A549 (cell line): ENCODE measurements at regions not wholly inside any gene's neighbourhood (a gene's known extent, or its start where the extent isn't known, plus 50 kb on each side); places are given as distances from the start of the nearest gene placed in this dataset.

Experiments used
- ATAC-seq, 2 experiments: fragments of 200-7000 bp in 1 of 2; fragments of >200 bp in 1 of 2; cut with Nextera tagmentation in 1 of 2; cut with Tn5 transposase in 1 of 2; 3 replicates each; pipeline versions ENCODE4 v1.8.0 to v1.9.1; 2018 to 2020; ENCODE audit warnings: mild to moderate bottlenecking in 1 of 2, moderate library complexity in 1 of 2
- CTCF ChIA-PET: fragments of 300-600 bp; sonication (Branson Sonifier 250); formaldehyde crosslinking; extraction: SDS; loops from one replicate; lab custom pipeline; 2021; ENCODE audit warnings: antibody characterized with exemption, inconsistent platforms; lab: Yijun Ruan, JAX
- POLR2A ChIA-PET: fragments of 350-600 bp; formaldehyde crosslinking; extraction: SDS; loops from one replicate; lab custom pipeline; 2021; ENCODE audit warnings: antibody characterized with exemption, inconsistent platforms; lab: Yijun Ruan, JAX
- DNase-seq, 2 experiments: peaks; one replicate each; pipeline versions ENCODE4 v3.0.0 to v3.0.0-alpha.2; 2011 to 2016; ENCODE audit warnings: low read depth in 1 of 2, low spot score in 1 of 2
- FAIRE-seq: peaks from 2 replicates; lab custom pipeline; 2011; peaks lifted over from hg19 to GRCh38; lab: Jason Lieb, UNC
- H3K27ac ChIP-seq, 2 experiments: fragments of >200 bp; sonication (Bioruptor Twin); formaldehyde crosslinking; 3 replicates each; pipeline ENCODE4 v1.5.1; 2016 to 2017
- H3K4me1 ChIP-seq: fragments of >200 bp; sonication (Bioruptor Twin); formaldehyde crosslinking; 3 replicates; pipeline ENCODE4 v1.6.1; 2016
- H3K4me2 ChIP-seq: fragments of >200 bp; sonication (Bioruptor Twin); formaldehyde crosslinking; 3 replicates; pipeline ENCODE4 v1.6.1; 2016
- H3K4me3 ChIP-seq: fragments of >200 bp; sonication (Bioruptor Twin); formaldehyde crosslinking; 3 replicates; pipeline ENCODE4 v1.5.1; 2016
- H3K9me3 ChIP-seq: fragments of >200 bp; sonication (Bioruptor Twin); formaldehyde crosslinking; 3 replicates; pipeline ENCODE4 v1.6.1; 2016
- CTCF ChIP-seq: fragments of >200 bp; sonication (Bioruptor Twin); formaldehyde crosslinking; IDR thresholded peaks from 3 replicates; pipeline ENCODE4 v1.5.1; 2016
- E2F6 ChIP-seq: IDR thresholded peaks from 2 replicates; pipeline ENCODE4 v1.6.1; 2012; ENCODE audit warnings: low read depth, borderline replicate concordance
- GATA3 ChIP-seq: IDR thresholded peaks from 2 replicates; pipeline ENCODE4 v1.6.1; 2012; ENCODE audit warnings: borderline replicate concordance
- HDAC2 ChIP-seq: fragments of 200-600 bp; sonication (generic); IDR thresholded peaks from 2 replicates; pipeline ENCODE4 v1.6.1; 2016
- HEYL ChIP-seq: fragments of 250-450 bp; sonication (Bioruptor Pico); IDR thresholded peaks from 2 replicates; pipeline ENCODE4 v1.8.0; 2021; ENCODE audit warnings: mild to moderate bottlenecking, moderate library complexity
- HMGXB4 ChIP-seq: fragments of 250-450 bp; sonication (Bioruptor Pico); IDR thresholded peaks from 2 replicates; pipeline ENCODE4 v1.5.0; 2021; ENCODE audit warnings: mild to moderate bottlenecking, moderate library complexity, borderline replicate concordance
- KDM1A ChIP-seq: fragments of 200-600 bp; sonication (generic); IDR thresholded peaks from 2 replicates; pipeline ENCODE4 v1.6.1; 2016; ENCODE audit warnings: low read depth, mild to moderate bottlenecking
- MYC ChIP-seq: IDR thresholded peaks from 2 replicates; pipeline ENCODE4 v1.6.1; 2012; ENCODE audit warnings: mild to moderate bottlenecking, inconsistent platforms, low read length, improper control_type of control experiment, borderline replicate concordance
- RAD21 ChIP-seq, 2 experiments: fragments of >200 bp in 1 of 2; sonication (Bioruptor Twin) in 1 of 2; formaldehyde crosslinking in 1 of 2; IDR thresholded peaks in 1 of 2; conservative IDR thresholded peaks in 1 of 2; 2 replicates in 1 of 2; 3 replicates in 1 of 2; pipeline ENCODE4 v1.6.1; 2012 to 2018; ENCODE audit warnings: inconsistent platforms in 1 of 2
- RARB ChIP-seq: fragments of 250-450 bp; sonication (Bioruptor Pico); IDR thresholded peaks from 2 replicates; pipeline ENCODE4 v1.8.0; 2021; ENCODE audit warnings: mild to moderate bottlenecking, moderate library complexity
- RNF2 ChIP-seq: fragments of 200-600 bp; sonication (generic); IDR thresholded peaks from 2 replicates; pipeline ENCODE4 v1.6.1; 2016; ENCODE audit warnings: low read depth, mild to moderate bottlenecking, antibody characterized with exemption, moderate library complexity, borderline replicate concordance
- SMC3 ChIP-seq: fragments of >200 bp; sonication (Bioruptor Twin); formaldehyde crosslinking; IDR thresholded peaks from 3 replicates; pipeline ENCODE4 v1.6.1; 2018; ENCODE audit warnings: inconsistent platforms
- ZSCAN20 ChIP-seq: fragments of 250-450 bp; sonication (Bioruptor Pico); IDR thresholded peaks from 2 replicates; pipeline ENCODE4 v1.8.0; 2022; ENCODE audit warnings: mild to moderate bottlenecking, moderate library complexity
- WGBS: methylation state at CpG from one replicate; pipeline ENCODE4 v1.1.6; 2017; ENCODE audit errors: missing lambda C conversion rate; 5-methylcytosine and 5-hydroxymethylcytosine counted together

GRCh38 chrX:39809331-39809730, 288.4 kb downstream of the BCOR start:
- DNase-seq, result peak in 1 of 2 experiments; percentile 13
- ATAC-seq, result no peak
- H3K9me3 ChIP-seq, result no peaks in the 10 kb centered on the region
- POLR2A ChIA-PET, result interaction anchor here (0.6 to 1.0 kb wide), 4 partner anchors 56 to 837 kb away, joined by 3 to 5 read pairs (median 3); no protein-coding TSS in a partner anchor
- CTCF ChIA-PET, result interaction anchor here (1.4 kb wide), 1 partner anchor 79 kb away, joined by 3 read pairs; no protein-coding TSS in a partner anchor
- TF ChIP-seq SMC3, result no peak
- no peak for TF ChIP-seq RAD21 (conservative IDR thresholded peaks at IDR 0.05 in 1 of 2, IDR thresholded peaks at IDR 0.05 in 1 of 2)
- TF ChIP-seq HMGXB4 (CRISPR knock-in tag), result no peak
- TF ChIP-seq, all 56 proteins: peak for 0
- FAIRE-seq, result peak; percentile 28
- H3K4me2 ChIP-seq, result no peak overlapping the region
- WGBS, result 67% methylated on average over 4 of the region's 4 CpGs
- H3K4me1 ChIP-seq, result peaks cover 13% of the 10 kb centered on the region
- peak overlapping the region in 1 of 2 experiments; percentile 3; a peak in 1 of 6 replicates for H3K27ac ChIP-seq
- H3K4me3 ChIP-seq, result no peak overlapping the region

GRCh38 chrX:39810901-39811300, 286.9 kb downstream of the BCOR start:
- Histone ChIP-seq H3K4me3 (no peak overlapping the region), H3K4me2 (no peak overlapping the region), H3K9me3 (no peaks in the 10 kb centered on the region), H3K27ac (no peak overlapping the region), H3K4me1 (peaks cover 25% of the 10 kb centered on the region)
- ATAC-seq (no peak), FAIRE-seq (no peak), DNase-seq (no peak)
- WGBS, result 88% methylated on average over 2 of the region's 2 CpGs
- TF ChIP-seq E2F6 (no peak), GATA3 (no peak), HEYL (CRISPR knock-in tag) (no peak), MYC (no peak), RNF2 (no peak), HDAC2 (no peak)
- POLR2A ChIA-PET, result no interaction called here
- CTCF ChIA-PET, result interaction anchor here (0.6 to 0.7 kb wide), 2 partner anchors 65 to 80 kb away, joined by 3 read pairs; no protein-coding TSS in a partner anchor

GRCh38 chrX:39811376-39811775, 286.4 kb downstream of the BCOR start:
- 84% methylated on average over 6 of the region's 8 CpGs for WGBS
- ChIA-PET POLR2A (no interaction called here), CTCF (interaction anchor here (0.6 to 0.7 kb wide), 2 partner anchors 65 to 80 kb away, joined by 3 read pairs; no protein-coding TSS in a partner anchor)
- ATAC-seq (no peak), FAIRE-seq (no peak), DNase-seq (no peak)
- Histone ChIP-seq H3K4me1 (peaks cover 25% of the 10 kb centered on the region), H3K4me3 (no peak overlapping the region), H3K9me3 (no peaks in the 10 kb centered on the region)
- TF ChIP-seq HDAC2, result no peak
- TF ChIP-seq, all 56 proteins: peak for 0
- H3K4me2 ChIP-seq, result no peak overlapping the region
- H3K27ac ChIP-seq, result no peak overlapping the region

- H3K27ac ChIP-seq, result peak overlapping the region; percentile 9 to 55; a peak in 3 of 6 replicates
Measured at GRCh38 chrX:39813631-39814277, 284.0 kb downstream of the BCOR start.

GRCh38 chrX:39814391-39814790, 283.4 kb downstream of the BCOR start:
- no peaks in the 10 kb centered on the region for H3K9me3 ChIP-seq
- FAIRE-seq, result peak; percentile 88
- ChIA-PET POLR2A (no interaction called here), CTCF (interaction anchor here (0.6 to 2.4 kb wide), 8 partner anchors 8 to 461 kb away, joined by 3 to 6 read pairs (median 4); no protein-coding TSS in a partner anchor)
- H3K4me1 ChIP-seq, result peaks cover 38% of the 10 kb centered on the region
- 25% methylated on average over 4 of the region's 4 CpGs for WGBS
- peak in 1 of 2 experiments; percentile 43; a peak in 2 of 6 replicates for ATAC-seq
- DNase-seq, result peak in 1 of 2 experiments; percentile 38
- peak overlapping the region; percentile 9 to 10; a peak in 2 of 6 replicates for H3K27ac ChIP-seq
- no peak overlapping the region for H3K4me3 ChIP-seq
- TF ChIP-seq ZSCAN20 (CRISPR knock-in tag), result no peak
- peak; percentile 53 for TF ChIP-seq CTCF
- peak; percentile 66 for TF ChIP-seq SMC3
- TF ChIP-seq RAD21 (conservative IDR thresholded peaks at IDR 0.05 in 1 of 2, IDR thresholded peaks at IDR 0.05 in 1 of 2), result peak; percentile 64 to 68
- TF ChIP-seq RARB, result no peak
- H3K4me2 ChIP-seq, result no peak overlapping the region

More at GRCh38 chrX:39813631-39814277, 284.0 kb downstream of the BCOR start:
- DNase-seq, result peak in 1 of 2 experiments; percentile 50
- TF ChIP-seq KDM1A, result no peak
- peak; percentile 61 for FAIRE-seq
- CTCF ChIA-PET, result interaction anchor here (0.6 to 2.4 kb wide), 8 partner anchors 9 to 462 kb away, joined by 3 to 6 read pairs (median 4); no protein-coding TSS in a partner anchor
- POLR2A ChIA-PET, result no interaction called here
- peak in 1 of 2 experiments; percentile 41; a peak in 2 of 6 replicates for ATAC-seq
- no peak overlapping the region for H3K4me3 ChIP-seq
- 71% methylated on average over 13 of the region's 17 CpGs for WGBS
- H3K9me3 ChIP-seq, result no peaks in the 10 kb centered on the region
- peaks cover 41% of the 10 kb centered on the region for H3K4me1 ChIP-seq
- H3K4me2 ChIP-seq, result no peak overlapping the region
